K562 (cell line): ENCODE measurements at regions not wholly inside any gene's neighbourhood (a gene's known extent, or its start where the extent isn't known, plus 50 kb on each side); places are given as distances from the start of the nearest gene placed in this dataset.
A peak's percentile ranks its signal among the peaks of the same experiment; 100 is the strongest.

Source experiments
- ATAC-seq: fragments of 200-7000 bp; cut with Tn5 transposase; 3 replicates; pipeline ENCODE4 v1.9.1; 2020; ENCODE audit warnings: moderate library complexity
- BruUV-seq: library from RNA; stranded (reverse); fragments of 400-500 nt; replicated peaks from 2 replicates; lab custom pipeline; 2021; lab: Mats Ljungman, UMichigan
- CTCF ChIA-PET: fragments of 300-600 bp; formaldehyde crosslinking; extraction: SDS; loops from one replicate; lab custom pipeline; 2021; ENCODE audit warnings: low intra/inter-chr PET ratio; lab: Yijun Ruan, JAX
- POLR2A ChIA-PET: fragments of 300-600, 350-650 bp; sonication (Branson Sonifier 250); formaldehyde crosslinking; extraction: SDS; loops from one replicate; lab custom pipeline; 2021; ENCODE audit warnings: antibody characterized with exemption, inconsistent platforms; lab: Yijun Ruan, JAX
- DNase-seq, 4 experiments: peaks; one replicate each; pipeline versions ENCODE4 v3.0.0 to v3.0.0-alpha.2; 2011 to 2018; ENCODE audit warnings: low spot score in 3 of 4, mixed read lengths in 3 of 4; ENCODE audit errors: extremely low read depth in 1 of 4
- FAIRE-seq: peaks from 2 replicates; lab custom pipeline; 2011; peaks lifted over from hg19 to GRCh38; lab: Jason Lieb, UNC
- H2AFZ ChIP-seq: 2 replicates; pipeline ENCODE4 v1.6.0; 2011; ENCODE audit warnings: low read depth, low read length, control low read depth, inconsistent platforms
- H3K27ac ChIP-seq: fragments of 200-600 bp; 3 replicates; pipeline ENCODE4 v1.8.0; 2011; ENCODE audit warnings: low read depth, mild to moderate bottlenecking, control low read depth, inconsistent platforms, low read length, moderate library complexity, mixed read lengths; ENCODE audit errors: extremely low read depth
- H3K27me3 ChIP-seq, 2 experiments: fragments of 300-600 bp in 1 of 2; 2 replicates in 1 of 2; 3 replicates in 1 of 2; pipeline versions ENCODE4 v1.6.0 to v1.8.0; 2011; ENCODE audit warnings: inconsistent platforms in 2 of 2, low read length in 2 of 2, mild to moderate bottlenecking in 1 of 2, mixed read lengths in 1 of 2, moderate library complexity in 1 of 2; ENCODE audit not compliant: control insufficient read depth in 2 of 2, insufficient read depth in 2 of 2
- H3K36me3 ChIP-seq: fragments of 300-600 bp; 3 replicates; pipeline ENCODE4 v1.8.0; 2011; ENCODE audit warnings: mild to moderate bottlenecking, low read length, inconsistent platforms; ENCODE audit not compliant: control insufficient read depth, insufficient read depth
- H3K4me1 ChIP-seq, 2 experiments: fragments of 200-600 bp in 1 of 2; replicated peaks in 1 of 2; 2 replicates in 1 of 2; 3 replicates in 1 of 2; pipeline versions ENCODE4 v1.5.1 to v1.8.0; 2011; ENCODE audit warnings: inconsistent platforms in 2 of 2, low read length in 2 of 2, mild to moderate bottlenecking in 1 of 2, mixed read lengths in 1 of 2, moderate library complexity in 1 of 2; ENCODE audit not compliant: control insufficient read depth in 2 of 2, insufficient read depth in 2 of 2
- H3K4me2 ChIP-seq: 2 replicates; pipeline ENCODE4 v1.6.1; 2011; ENCODE audit warnings: low read length, control low read depth, inconsistent platforms, mixed read lengths; ENCODE audit not compliant: insufficient read depth
- H3K4me3 ChIP-seq: fragments of 200-600 bp; sonication (generic), shearing (Covaris generic); 2 replicates; pipeline ENCODE4 v1.5.1; 2016; ENCODE audit warnings: control low read depth, inconsistent platforms
- H3K79me2 ChIP-seq: fragments of 200-600 bp; 3 replicates; pipeline ENCODE4 v1.8.0; 2011; ENCODE audit warnings: low read length, inconsistent platforms; ENCODE audit not compliant: control insufficient read depth, insufficient read depth
- H3K9ac ChIP-seq, 2 experiments: 2 replicates each; pipeline versions ENCODE4 v1.6.0 to v1.6.1; 2011; ENCODE audit warnings: low read depth in 2 of 2, low read length in 2 of 2, control low read depth in 1 of 2, inconsistent platforms in 1 of 2, mild to moderate bottlenecking in 1 of 2, mixed read lengths in 1 of 2; ENCODE audit not compliant: insufficient read depth in 1 of 2
- H3K9me1 ChIP-seq: one replicate; pipeline ENCODE4 v1.6.0; 2011; ENCODE audit warnings: inconsistent platforms, mild to moderate bottlenecking, low read length, moderate library complexity; ENCODE audit not compliant: control insufficient read depth, insufficient read depth
- H3K9me3 ChIP-seq: replicated peaks from 2 replicates; pipeline ENCODE4 v1.5.1; 2011; ENCODE audit warnings: low read depth, low read length, inconsistent platforms; ENCODE audit not compliant: control insufficient read depth, insufficient read depth
- H4K20me1 ChIP-seq: replicated peaks from 2 replicates; pipeline ENCODE4 v1.6.1; 2011; ENCODE audit warnings: low read length, inconsistent platforms, mixed read lengths; ENCODE audit not compliant: control insufficient read depth, insufficient read depth
- ARHGAP35 ChIP-seq: fragments of 450-650 bp; IDR thresholded peaks from 2 replicates; pipeline ENCODE4 v1.6.1; 2018; ENCODE audit not compliant: partially characterized antibody
- ARNT ChIP-seq, 2 experiments: fragments of 450-650 bp; IDR thresholded peaks; 2 replicates each; pipeline ENCODE4 v1.6.1; 2016; ENCODE audit warnings: mild to moderate bottlenecking in 1 of 2
- ETV1 ChIP-seq: fragments of 450-650 bp; conservative IDR thresholded peaks from 2 replicates; pipeline ENCODE4 v1.6.1; 2016; ENCODE audit warnings: missing genetic modification characterization, control low read depth, low read depth, missing compliant biosample characterization
- GATA2 ChIP-seq: sonication (generic); formaldehyde crosslinking; IDR thresholded peaks from 2 replicates; pipeline ENCODE4 v1.4.0; 2020; ENCODE audit warnings: mild to moderate bottlenecking, missing genetic modification reagents
- HNRNPLL ChIP-seq: fragments of 200-400 bp; formaldehyde crosslinking; IDR thresholded peaks from 2 replicates; pipeline ENCODE4 v1.6.1; 2017; ENCODE audit warnings: low read length, low read depth, mild to moderate bottlenecking; ENCODE audit not compliant: poor library complexity, severe bottlenecking
- MTA3 ChIP-seq: fragments of 450-650 bp; formaldehyde crosslinking; IDR thresholded peaks from 2 replicates; pipeline ENCODE4 v1.6.1; 2017; ENCODE audit warnings: mild to moderate bottlenecking, borderline replicate concordance
- NFE2 ChIP-seq: IDR thresholded peaks from 2 replicates; pipeline ENCODE4 v1.6.1; 2014; ENCODE audit warnings: antibody characterized with exemption, low read depth
- NONO ChIP-seq, 2 experiments: fragments of 200-400 bp in 1 of 2; fragments of 450-650 bp in 1 of 2; formaldehyde crosslinking in 1 of 2; IDR thresholded peaks; 2 replicates each; pipeline ENCODE4 v1.6.1; 2017; ENCODE audit warnings: low read depth in 2 of 2, mild to moderate bottlenecking in 2 of 2, moderate library complexity in 2 of 2, low read length in 1 of 2
- RCOR1 ChIP-seq, 2 experiments: IDR thresholded peaks; 2 replicates each; pipeline ENCODE4 v1.6.1; 2012; ENCODE audit warnings: low read depth in 2 of 2, low read length in 2 of 2, borderline replicate concordance in 1 of 2, improper control_type of control experiment in 1 of 2
- XRCC3 ChIP-seq: fragments of 450-650 bp; IDR thresholded peaks from 2 replicates; pipeline ENCODE4 v1.6.1; 2017; ENCODE audit warnings: mild to moderate bottlenecking, moderate library complexity
- ZNF24 ChIP-seq: fragments of 450-650 bp; IDR thresholded peaks from 2 replicates; pipeline ENCODE4 v1.6.1; 2016
- ZNF316 ChIP-seq: fragments of 450-650 bp; IDR thresholded peaks from 2 replicates; pipeline ENCODE4 v1.6.1; 2016
- ZNF436 ChIP-seq: fragments of 250-450, 450-650 bp; sonication (Bioruptor Pico); formaldehyde crosslinking; IDR thresholded peaks from 2 replicates; pipeline ENCODE4 v1.7.0; 2020; ENCODE audit warnings: mild to moderate bottlenecking
- ZNF445 ChIP-seq: fragments of 250-450 bp; sonication (Bioruptor Pico); IDR thresholded peaks from 2 replicates; pipeline ENCODE4 v1.4.0; 2020; ENCODE audit warnings: low read depth, mild to moderate bottlenecking, moderate library complexity
- ZNF583 ChIP-seq: fragments of 250-450 bp; sonication (Bioruptor Pico); IDR thresholded peaks from 2 replicates; pipeline ENCODE4 v1.4.0; 2020
- ZNF780A ChIP-seq: fragments of 250-450 bp; sonication (Bioruptor Pico); IDR thresholded peaks from 2 replicates; pipeline ENCODE4 v1.5.0; 2021; ENCODE audit warnings: mild to moderate bottlenecking
- WGBS: fragments of 100-300 bp; shearing (Covaris generic); methylation state at CpG from one replicate; pipeline ENCODE4 v1.1.6; 2016; ENCODE audit warnings: low coverage, mixed read lengths; ENCODE audit not compliant: insufficient coverage; ENCODE audit errors: missing lambda C conversion rate; 5-methylcytosine and 5-hydroxymethylcytosine counted together
- in situ Hi-C: fragments of 300-500 bp; cut with MboI; formaldehyde crosslinking; loops from 4 replicates; pipeline ENCODE4 v1.15.0; 2018; ENCODE audit warnings: inconsistent platforms, mixed read lengths
- intact Hi-C: fragments of 100-400 bp; cut with micrococcal nuclease; formaldehyde crosslinking; loops from 2 replicates; pipeline ENCODE4 v1.14.2; 2022
- TF ChIP-seq, protein P1 (sequence below): fragments of 450-650 bp; IDR thresholded peaks from 2 replicates; pipeline ENCODE4 v1.6.1; 2016; ENCODE audit warnings: missing biosample characterization, missing genetic modification characterization

DNA sequence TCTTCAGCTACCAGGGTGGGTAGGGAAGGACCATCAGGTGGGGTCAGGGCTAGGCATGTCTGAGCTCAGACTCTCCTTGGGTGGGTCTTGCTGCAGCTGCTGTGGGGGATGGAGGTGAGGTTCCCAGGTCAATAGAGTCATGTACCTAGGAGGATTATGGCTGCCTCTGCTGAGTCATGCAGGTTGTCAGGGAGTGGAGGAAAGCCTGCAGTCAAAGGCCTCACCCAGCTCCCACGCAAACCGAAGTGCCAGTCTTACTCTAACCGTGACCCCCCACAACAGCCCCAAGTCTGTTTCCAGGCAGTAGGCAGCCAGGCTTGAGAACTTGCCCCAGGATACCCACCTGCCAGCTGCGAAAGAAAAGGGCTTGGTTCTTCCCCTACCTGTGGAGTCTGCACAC is 113.6 kb upstream of the GALNT5 start:
- Histone ChIP-seq H3K27ac (no peak overlapping the region), H3K36me3 (no peaks in the 10 kb centered on the region), H3K4me1 (no peaks in the 10 kb centered on the region; a peak in 2 of 5 replicates), H3K9me3 (no peaks in the 10 kb centered on the region), H3K27me3 (no peaks in the 10 kb centered on the region), H3K4me2 (no peak overlapping the region)
- ATAC-seq: peak; percentile 33; the same call in 2 of the 3 replicates
- POLR2A ChIA-PET: interaction anchor here (0.6 kb wide), 1 partner anchor 548 kb away, joined by 3 read pairs; no protein-coding TSS in a partner anchor
- in situ Hi-C loops (no loop called here), intact Hi-C loops (no loop called here)
- CTCF ChIA-PET: no interaction called here
- TF ChIP-seq ZNF316 (0 out of 2 replicates have a peak, but pooled peaks have one; percentile 7), ARNT (IDR thresholded peaks at IDR 0.05) (no peak), NONO (IDR thresholded peaks at IDR 0.05; ENCODE audit: low read depth in 2 of 2, low read length in 1 of 2) (no peak), ZNF780A (CRISPR knock-in tag) (no peak), GATA2 (CRISPR knock-in tag) (no peak), NFE2 (peak; percentile 53)
- TF ChIP-seq, all 486 proteins: peak for 2
- H4K20me1 ChIP-seq: no peaks in the 10 kb centered on the region
- DNase-seq (no peak), FAIRE-seq (no peak)
- BruUV-seq: no TSS peak
- no peak overlapping the region for H3K9ac ChIP-seq
- no peaks in the 10 kb centered on the region for H3K79me2 ChIP-seq
- no peaks in the 10 kb centered on the region for H3K9me1 ChIP-seq
- no peak overlapping the region for H3K4me3 ChIP-seq
- H2AFZ ChIP-seq: peak overlapping the region; percentile 47; the same call in 1 of the 2 replicates
- 38% methylated on average over 4 of the region's 4 CpGs for WGBS

DNA sequence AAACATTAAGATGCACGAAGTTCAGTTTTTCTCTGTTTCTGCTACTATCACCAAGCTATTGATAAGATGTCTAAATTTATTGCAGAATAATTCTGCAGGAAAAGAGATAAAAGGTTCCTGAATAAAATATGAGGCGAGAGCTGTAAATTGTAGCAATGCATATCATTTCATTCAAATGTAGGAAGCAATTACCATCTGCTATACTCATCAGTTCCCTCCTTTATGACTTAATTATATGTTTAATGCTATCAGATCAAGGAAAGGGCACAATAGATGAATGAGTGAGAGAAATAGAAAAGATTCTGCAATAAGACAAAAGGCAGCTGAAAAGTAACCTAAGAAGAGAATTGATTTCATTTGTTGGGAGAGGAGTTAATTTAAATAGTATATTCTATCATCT is 108.2 kb upstream of the GALNT5 start:
- in situ Hi-C loops (no loop called here), intact Hi-C loops (no loop called here)
- Histone ChIP-seq H3K9me3 (no peaks in the 10 kb centered on the region), H3K36me3 (no peaks in the 10 kb centered on the region), H3K27ac (no peak overlapping the region), H2AFZ (no peak overlapping the region), H3K4me3 (no peak overlapping the region), H3K79me2 (no peaks in the 10 kb centered on the region), H3K4me2 (no peak overlapping the region), H3K4me1 (no peaks in the 10 kb centered on the region), H3K9ac (no peak overlapping the region), H3K27me3 (no peaks in the 10 kb centered on the region), H4K20me1 (no peaks in the 10 kb centered on the region), H3K9me1 (no peaks in the 10 kb centered on the region)
- FAIRE-seq (no peak), DNase-seq (no peak), ATAC-seq (no peak)
- 23% methylated on average over 2 of the region's 2 CpGs for WGBS
- CTCF ChIA-PET: no interaction called here
- POLR2A ChIA-PET: interaction anchor here (1.3 kb wide), 1 partner anchor 20 kb away, joined by 4 read pairs; no protein-coding TSS in a partner anchor
- BruUV-seq: no TSS peak
- no peak for TF ChIP-seq RCOR1 (IDR thresholded peaks at IDR 0.05; ENCODE audit: borderline replicate concordance in 1 of 2, low read depth in 2 of 2, low read length in 2 of 2)
- no peak for TF ChIP-seq HNRNPLL
- no peak for TF ChIP-seq ZNF583 (CRISPR knock-in tag)
- TF ChIP-seq MTA3: no peak
- TF ChIP-seq ZNF24: no peak
- no peak for TF ChIP-seq ZNF445 (CRISPR knock-in tag)
- TF ChIP-seq ZNF436 (CRISPR knock-in tag): no peak
- TF ChIP-seq XRCC3: no peak
- TF ChIP-seq, protein P1, sequence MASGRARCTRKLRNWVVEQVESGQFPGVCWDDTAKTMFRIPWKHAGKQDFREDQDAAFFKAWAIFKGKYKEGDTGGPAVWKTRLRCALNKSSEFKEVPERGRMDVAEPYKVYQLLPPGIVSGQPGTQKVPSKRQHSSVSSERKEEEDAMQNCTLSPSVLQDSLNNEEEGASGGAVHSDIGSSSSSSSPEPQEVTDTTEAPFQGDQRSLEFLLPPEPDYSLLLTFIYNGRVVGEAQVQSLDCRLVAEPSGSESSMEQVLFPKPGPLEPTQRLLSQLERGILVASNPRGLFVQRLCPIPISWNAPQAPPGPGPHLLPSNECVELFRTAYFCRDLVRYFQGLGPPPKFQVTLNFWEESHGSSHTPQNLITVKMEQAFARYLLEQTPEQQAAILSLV (tag): no peak
- no peak for TF ChIP-seq ETV1 (tag)
- TF ChIP-seq ARHGAP35: no peak
